ENCODE measurements at regions not wholly inside any gene's neighbourhood (a gene's known extent, or its start where the extent isn't known, plus 50 kb on each side); places are given as distances from the start of the nearest gene placed in this dataset.

DNA sequence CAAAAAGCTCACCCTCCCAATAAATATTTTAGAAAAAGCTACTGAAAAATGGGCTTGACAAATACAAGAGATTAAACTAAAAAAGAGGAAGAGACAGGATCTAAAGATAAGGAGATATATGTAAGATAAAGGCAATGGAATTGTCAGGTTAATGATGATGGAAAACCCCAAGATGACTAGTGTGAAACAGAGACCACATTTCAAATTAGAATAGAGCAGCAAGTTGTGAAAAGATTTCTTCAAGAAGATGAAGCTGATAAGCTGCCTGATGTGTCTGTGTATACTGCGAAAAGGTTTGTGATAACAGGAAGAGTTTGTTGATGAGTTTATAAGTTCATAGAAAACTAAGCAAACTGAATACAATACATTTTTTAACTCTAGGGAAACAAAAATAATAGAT, 840.1 kb upstream of the SLITRK5 start:
- TF ChIP-seq, protein P1, sequence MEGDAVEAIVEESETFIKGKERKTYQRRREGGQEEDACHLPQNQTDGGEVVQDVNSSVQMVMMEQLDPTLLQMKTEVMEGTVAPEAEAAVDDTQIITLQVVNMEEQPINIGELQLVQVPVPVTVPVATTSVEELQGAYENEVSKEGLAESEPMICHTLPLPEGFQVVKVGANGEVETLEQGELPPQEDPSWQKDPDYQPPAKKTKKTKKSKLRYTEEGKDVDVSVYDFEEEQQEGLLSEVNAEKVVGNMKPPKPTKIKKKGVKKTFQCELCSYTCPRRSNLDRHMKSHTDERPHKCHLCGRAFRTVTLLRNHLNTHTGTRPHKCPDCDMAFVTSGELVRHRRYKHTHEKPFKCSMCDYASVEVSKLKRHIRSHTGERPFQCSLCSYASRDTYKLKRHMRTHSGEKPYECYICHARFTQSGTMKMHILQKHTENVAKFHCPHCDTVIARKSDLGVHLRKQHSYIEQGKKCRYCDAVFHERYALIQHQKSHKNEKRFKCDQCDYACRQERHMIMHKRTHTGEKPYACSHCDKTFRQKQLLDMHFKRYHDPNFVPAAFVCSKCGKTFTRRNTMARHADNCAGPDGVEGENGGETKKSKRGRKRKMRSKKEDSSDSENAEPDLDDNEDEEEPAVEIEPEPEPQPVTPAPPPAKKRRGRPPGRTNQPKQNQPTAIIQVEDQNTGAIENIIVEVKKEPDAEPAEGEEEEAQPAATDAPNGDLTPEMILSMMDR (IDR thresholded peaks at IDR 0.05; ENCODE audit: low read length) = no peak
- TF ChIP-seq EZH2 (IDR thresholded peaks at IDR 0.05; ENCODE audit: borderline replicate concordance, low read length) = no peak

All from OCI-LY1 (cell line).